Stromal cell of bone marrow (primary cell): ENCODE measurements at regions not wholly inside any gene's neighbourhood (a gene's known extent, or its start where the extent isn't known, plus 50 kb on each side); places are given as distances from the start of the nearest gene placed in this dataset.
"Not testable (repeated sequence)": the region's sequence is repeated elsewhere in the genome, so short reads cannot be mapped to it uniquely, and the experiment has no call there.

Experiments
- DNase-seq: peaks from one replicate; pipeline ENCODE4 v3.0.0-alpha.2; 2012; ENCODE audit warnings: low read depth

DNA sequence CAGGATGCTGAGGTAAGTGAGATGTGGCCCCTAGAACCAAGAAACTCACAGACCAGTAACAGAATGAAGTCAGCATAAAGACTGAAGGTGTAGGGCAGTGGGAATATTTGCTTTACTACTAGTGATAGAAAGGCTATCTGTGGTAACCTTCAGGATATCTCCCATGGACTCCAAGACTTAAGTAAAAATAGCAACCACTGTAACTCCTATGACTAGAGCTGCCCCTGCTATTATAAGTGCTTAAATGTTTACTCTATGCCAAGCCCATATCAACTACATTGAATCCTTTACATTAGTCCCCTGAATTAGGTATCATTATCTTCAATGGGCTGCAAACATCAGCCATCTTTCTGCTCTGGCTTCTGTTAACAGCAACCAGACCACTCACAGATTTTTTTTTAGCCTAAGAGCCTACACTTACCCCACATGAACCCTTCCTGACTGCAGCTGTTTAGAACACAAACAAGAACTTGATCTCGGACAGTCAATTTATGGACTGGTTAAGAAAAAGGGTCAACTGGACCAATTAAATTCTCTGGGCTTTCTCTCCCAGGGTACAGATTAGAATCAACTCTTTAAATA is 335.1 kb upstream of the API5 start:
- no peak for DNase-seq

DNA sequence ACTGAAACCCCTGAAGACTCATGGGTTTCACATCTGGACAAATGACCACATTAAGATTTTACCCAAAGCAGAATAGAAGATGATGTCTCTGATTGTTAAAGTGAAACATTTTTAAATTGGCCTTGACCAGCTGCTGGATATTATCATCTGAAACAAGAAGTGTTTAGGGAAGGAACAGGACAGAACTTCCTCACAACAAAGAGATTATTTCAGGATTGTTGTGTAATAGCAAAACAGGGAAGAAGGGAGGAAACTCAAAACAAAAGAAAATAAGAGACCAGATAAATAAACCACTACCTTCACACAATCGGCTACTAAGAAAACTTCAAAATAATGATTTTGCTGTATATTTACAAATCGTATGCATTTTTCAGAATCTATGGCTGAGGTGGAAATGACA is 319.2 kb upstream of the API5 start:
- no peak for DNase-seq

DNA sequence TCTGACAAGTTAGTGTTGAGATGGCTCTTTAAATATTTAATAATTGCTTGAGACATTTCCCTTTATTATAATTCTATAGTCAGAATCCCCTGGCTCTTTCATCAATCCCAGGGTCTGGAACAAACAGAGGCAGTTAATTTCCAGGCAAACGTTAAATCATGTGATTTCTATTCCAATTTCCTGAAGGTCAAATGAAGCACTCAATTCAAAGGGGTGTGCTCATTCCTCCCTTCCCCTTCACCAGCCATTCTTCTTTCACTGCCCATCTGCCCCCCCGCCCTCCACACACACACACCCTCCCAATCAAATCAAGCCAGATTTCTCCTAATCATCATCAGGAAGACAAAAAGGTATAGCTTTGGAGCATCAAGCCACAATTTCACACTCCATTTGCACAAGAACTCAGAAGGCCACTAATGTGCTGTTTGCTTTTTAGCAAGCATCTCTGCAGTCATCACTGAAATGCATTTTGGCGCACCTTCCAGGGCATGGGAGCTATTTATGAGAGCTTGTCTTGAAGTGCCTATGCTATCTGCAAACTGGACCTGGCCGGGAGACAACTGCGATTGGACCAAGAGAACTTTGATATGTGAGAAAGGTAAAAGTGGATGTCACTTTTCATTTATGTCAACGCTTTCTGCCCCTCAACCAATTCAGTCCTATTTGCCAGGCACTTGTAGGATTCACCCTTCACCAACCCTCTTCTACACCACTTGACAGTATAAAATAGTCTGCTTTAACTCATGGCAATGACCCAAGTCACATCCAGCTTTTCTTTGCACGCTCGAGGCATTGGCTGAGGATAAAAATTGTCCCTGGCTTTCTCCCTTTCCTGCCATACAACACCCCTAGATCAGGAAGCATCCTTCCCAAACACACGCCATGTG is 315.1 kb upstream of the API5 start:
- no peak for DNase-seq

DNA sequence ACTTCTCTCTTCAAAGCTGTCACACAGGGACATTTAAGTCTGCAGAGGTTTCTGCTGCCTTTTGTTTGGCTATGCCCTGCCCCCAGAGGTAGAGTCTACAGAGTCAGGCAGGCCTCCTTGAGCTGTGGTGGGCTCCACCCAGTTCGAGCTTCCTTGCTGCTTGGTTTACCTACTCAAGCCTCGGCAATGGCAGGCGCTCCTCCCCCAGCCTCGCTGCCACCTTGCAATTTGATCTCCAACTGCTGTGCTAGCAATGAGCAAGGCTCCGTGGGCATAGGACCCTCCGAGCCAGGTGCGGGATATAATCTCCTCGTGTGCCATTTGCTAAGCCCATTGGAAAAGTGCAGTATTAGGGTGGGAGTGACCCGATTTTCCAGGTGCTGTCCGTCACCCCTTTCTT is 306.9 kb upstream of the API5 start:
- not testable (repeated sequence) for DNase-seq

DNA sequence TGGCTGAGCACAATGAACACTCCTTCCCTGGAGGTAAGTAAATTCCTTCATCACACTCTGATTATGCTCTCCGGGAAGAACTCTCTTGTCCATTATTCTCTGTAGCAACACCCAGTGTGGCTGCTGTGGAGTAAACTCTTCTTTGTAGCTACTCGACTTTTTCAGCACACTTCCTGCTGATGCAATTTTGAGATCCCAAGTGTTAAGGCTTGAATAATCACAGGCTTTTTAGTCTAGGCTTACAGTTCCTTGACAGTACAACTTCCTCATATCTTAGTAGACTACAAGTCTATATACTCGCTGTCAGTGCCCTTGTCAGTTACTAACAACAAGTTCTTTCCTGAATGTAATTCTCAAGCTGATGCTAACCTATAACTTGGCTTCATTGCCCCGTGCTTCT is 301.8 kb upstream of the API5 start:
- no peak for DNase-seq

DNA sequence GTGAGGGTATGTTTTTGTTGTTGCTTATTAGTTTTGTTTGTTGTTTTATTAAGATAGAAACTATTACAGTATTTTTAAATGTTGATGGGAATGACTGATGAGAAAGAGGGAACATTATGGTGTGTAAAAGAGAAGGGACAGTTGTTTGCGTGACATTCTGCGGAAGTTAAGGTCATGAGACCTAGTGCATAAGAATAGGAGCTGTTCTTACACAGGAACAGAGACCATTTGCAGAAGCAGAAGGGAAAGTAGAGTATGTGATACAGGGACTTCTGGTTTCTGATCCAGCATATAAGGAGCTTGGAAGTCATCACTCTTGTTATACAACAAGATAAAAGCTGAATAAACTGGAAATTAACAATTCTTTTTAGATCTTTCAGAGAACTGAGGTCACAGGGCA is 299.2 kb upstream of the API5 start:
- no peak for DNase-seq

DNA sequence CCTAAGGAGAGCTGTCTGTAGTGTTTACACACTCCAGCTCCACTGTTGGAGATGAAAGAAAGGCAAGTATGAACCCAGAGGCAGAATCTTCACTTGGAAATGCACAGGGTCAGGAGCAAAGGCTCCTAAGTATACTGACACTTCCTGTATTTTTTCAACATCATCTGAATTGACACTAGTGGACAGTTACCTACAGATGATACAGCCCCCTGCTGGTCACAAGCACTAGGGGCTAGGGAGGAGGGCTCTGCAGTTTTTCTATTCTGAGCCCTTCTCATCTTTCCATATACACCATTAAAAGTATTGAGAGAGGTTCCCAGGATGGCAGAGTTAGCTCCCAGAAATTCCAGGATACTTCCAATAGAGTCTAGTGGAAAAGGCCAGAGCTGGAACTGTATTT is 290.3 kb upstream of the API5 start:
- DNase-seq: no peak

DNA sequence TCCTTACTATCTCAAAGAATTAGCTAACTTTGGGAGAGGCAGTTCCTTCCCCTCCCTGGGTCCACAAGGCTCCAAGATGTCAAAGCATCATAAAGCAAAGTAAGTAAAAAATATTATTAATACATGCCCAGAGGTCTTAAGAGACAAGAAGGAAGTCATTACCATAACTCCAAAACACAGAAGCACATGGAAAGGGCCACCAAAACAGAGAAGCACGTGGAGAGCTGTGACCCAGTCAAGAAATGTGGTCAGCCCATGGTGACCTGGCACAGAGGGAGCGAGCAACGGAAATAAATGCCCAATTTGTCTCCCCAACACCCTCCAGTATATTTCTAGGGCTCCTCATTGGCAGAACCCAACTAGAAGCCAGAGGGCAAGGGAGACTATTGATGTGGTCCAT is 277.5 kb upstream of the API5 start:
- no peak for DNase-seq

DNA sequence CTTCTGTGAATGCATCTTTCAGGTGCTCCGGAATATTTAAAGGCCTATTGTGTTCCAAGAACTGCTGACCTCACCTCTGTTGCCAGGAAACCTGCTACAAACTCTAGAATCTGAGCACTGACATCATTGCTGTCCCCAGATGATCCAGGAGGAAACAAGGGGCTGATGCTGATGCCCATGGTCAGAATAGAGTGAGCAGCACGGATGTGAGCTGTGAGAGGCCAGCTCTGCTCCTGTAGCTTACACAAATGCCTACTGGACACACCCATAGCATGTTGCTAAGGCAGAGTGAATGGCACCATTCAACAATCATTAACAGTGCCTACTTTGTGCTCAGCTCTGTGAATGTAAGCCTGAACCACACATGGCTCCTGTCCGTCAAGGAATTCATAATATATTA is 276.7 kb upstream of the API5 start:
- no peak for DNase-seq

DNA sequence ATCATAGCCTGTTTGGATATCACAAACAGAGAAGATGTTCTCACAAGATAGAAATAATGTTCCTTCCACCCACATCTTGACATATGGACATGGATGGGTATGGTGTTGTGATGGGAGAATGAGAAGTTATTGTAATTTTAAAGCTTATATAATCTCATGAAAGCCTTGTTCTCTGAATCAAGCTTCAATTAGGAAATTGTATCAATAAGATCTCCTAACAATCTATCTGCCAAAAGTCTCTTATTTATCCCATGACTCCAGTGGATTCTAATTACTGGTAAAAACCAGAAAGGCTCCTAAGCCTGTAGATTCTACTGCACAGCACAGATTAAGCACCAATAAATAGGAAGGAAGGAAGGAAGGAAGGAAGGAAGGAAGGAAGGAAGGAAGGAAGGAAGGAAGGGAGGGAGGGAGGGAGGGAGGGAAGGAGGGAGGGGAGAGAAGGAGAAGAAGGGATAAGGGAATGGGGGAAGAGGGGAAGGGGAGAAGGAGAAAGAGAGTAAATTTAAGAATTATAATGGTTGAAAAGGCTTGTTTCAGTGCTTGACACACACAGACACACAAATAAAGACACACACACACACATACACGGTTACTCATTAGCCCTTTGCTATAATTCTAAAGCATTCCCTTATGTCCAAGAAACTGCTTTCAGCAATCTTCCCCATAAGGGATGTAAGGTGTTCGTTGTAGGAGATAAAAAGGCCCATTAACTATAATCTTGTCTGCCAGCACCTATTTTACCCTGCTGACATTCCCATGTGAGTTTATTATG is 258.0 kb upstream of the API5 start:
- DNase-seq: no peak

DNA sequence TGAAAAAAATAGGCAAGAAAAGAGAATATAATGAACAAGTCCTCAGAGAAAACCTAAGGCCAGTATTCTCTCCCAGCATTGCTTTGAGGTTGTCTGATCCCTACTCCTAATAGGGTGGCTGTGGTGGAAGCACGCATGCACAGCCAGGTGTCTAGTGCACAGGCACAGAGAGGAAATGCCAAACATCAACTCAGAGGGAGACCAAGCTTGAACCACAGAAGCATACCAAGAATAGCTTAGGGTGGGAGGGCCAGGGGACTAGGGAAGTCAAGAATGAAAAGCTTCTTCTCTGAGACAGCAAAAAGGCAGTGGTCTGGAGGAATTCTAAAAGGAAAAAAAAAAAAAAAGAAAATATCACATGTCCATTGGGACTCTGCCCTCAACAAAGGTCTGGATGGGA is 244.1 kb upstream of the API5 start:
- DNase-seq: no peak

DNA sequence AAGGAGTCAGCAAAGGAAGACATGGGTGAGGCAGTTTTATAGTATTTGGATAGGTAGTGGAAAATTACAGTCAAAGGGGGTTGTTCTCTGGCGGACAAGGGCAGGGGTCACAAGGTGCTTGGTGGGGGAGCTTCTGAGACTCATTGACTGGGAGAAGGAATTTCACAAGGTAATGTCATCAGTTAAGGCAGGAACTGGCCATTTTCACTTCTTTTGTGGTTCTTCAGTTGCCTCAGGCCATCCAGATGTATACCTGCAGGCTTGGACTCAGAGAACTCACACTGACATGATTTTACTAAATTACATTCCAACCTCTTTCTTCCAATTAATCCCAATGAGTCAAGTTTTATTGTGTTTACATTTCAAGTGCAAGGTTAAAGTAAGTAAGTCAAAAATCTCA is 240.5 kb upstream of the API5 start:
- no peak for DNase-seq

DNA sequence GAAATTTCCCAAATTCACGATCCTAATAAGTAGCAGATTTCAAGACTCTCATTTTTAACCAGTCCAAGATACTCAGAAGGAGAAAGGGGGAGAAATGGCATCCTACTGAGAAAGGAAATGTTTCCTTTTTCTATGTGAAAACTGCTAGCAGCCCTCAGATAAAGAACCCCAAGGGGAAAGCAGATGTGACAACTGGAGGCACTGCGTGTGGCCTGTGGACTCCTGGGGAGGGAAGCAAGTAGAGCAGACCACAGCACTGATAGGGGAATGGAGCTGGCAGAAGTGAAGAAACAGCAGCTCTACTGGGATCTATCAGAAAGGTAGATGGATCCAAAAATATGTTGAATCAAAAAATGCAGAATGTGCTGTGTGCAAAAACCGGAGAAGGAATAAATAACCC is 239.7 kb upstream of the API5 start:
- DNase-seq: no peak

DNA sequence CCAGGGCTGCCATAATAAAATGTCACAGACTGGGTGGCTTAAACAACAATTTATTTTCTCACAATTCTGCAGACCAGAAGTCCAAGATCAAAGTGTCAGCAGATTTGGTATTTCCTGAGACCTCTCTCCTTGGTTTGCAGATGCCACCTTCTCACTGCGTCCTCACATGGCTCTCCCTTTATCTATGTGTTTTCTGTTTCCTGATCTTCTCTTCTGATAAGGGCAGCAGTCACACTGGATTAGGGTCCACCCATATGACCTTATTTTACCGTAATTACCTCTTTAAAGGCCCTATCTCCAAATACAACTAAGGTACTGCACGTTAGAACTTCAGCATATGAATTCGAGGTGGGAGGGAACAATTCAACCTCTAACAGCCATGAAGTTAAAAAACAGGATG is 238.9 kb upstream of the API5 start:
- DNase-seq: no peak

DNA sequence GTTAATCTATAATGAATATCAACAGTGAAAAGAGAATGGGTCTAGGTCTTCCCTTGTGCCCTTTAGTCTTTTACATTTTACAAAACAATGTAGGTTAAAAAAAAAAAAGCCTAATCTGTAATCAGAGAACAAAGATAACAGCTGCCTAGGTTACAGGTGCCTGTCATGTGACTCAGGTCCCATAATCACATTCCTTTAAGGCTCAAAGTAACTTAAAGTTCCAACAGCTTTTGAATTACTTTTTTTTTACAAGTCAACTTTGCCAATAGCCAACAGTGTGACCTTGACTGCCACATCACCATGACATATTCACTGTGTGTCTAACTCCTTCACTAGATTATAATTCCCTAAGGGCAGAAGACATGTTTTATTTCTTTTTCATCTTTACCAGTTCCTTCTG is 237.0 kb upstream of the API5 start:
- no peak for DNase-seq

DNA sequence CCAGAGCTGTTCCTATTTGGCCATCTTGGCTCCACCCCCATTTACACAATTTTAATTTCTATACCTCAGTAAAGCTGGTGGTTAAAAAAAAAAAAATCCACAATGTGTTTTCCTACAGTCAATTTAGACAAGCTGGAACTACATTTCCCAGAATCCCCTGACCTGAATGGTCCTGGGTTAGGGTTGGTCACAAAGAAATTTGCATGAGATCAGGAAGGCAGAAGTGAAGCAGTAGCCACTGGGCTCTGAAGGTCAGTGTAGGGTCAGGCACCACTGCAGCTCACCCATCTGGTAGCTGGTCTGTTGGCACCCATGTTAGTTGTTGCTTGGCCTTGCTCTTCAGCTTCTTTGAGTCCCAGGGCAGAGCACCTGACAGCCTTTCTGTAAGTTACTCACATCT is 210.7 kb upstream of the API5 start:
- DNase-seq: no peak

DNA sequence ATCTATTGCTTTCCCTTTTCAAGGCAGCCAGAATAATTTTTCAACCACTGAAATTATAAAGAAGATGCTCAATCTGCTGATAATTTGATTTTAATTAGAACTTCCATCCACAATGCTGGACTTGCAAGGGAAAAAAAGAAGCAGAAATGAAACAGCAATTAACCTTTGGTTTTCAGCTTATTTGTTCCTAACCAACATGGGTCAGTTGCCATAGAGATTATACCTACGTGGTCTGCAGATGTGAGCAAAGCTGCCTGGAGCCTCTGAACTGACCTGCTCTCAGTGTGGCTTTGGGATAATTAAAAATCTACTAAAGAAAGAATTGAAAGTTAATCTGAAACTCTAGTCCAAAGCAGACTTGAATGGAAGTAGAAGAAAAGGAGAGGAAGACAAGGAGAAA is 195.7 kb upstream of the API5 start:
- no peak for DNase-seq

DNA sequence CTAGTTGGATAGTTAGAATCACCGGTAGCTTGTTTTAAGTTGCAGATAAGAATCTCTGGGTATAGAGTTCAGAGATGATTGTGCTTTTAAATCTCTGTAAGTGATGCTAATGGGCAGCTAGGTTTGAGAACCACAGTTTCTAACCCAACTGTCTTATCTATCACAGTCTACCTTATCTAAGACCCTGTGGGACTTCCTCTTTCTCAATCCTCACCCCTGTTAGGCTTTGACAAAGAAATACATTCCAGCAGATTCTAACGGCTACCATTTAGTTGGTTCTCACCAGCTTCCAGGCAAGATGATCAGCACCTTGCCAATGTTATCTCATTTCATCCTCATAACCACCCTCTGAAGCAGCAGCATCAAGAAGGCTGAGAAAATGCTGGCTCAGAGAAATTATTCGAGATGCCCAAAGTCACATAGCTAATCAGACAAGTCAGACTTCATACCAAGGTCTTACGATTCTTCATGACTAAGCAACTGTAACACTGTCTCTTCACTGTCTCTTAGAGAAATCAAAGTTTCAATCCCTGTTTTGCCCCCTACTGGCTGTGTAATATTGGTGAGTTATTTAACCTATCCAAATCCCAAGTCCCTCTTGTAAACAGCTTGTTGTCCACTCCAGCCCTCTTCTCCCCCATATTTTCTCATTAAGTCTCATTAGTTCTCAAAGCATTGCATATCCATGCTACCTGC is 192.4 kb upstream of the API5 start:
- no peak for DNase-seq

DNA sequence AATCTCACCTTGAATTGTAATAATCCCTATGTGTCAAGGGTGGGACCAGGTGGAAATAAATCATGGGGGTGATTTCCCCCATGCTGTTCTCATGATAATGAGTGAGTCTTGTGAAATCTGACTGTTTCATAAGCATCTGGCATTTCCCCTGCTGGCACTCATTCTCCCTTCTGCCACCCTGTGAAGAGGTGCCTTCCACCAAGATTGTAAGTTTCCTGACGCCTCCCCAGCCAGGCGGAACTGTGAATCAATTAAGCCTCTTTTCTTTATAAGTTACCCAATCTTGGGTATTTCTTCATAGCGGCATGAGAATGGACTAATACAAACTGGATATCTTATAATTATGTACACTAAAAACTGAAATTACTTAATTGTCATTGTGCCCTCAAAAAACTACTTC is 189.2 kb upstream of the API5 start:
- no peak for DNase-seq

DNA sequence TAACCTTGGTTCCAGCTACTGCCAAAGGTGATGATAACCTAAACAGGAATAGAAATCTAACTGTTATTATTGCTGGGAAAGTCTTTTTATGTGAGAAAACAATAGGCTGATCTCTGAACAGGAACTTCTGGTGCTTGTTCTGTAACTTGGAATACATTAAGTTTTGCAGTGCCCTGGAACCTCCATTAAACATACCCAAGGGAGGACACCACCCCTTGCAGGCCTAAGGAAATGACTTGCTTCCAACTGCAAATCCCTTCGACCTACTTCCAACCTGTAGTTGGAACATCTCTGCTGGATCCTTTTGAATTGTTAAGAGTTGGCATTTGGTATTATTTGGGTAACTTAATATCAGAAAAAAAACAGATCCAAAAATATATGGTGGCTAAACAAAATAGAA is 188.4 kb upstream of the API5 start:
- DNase-seq: no peak

DNA sequence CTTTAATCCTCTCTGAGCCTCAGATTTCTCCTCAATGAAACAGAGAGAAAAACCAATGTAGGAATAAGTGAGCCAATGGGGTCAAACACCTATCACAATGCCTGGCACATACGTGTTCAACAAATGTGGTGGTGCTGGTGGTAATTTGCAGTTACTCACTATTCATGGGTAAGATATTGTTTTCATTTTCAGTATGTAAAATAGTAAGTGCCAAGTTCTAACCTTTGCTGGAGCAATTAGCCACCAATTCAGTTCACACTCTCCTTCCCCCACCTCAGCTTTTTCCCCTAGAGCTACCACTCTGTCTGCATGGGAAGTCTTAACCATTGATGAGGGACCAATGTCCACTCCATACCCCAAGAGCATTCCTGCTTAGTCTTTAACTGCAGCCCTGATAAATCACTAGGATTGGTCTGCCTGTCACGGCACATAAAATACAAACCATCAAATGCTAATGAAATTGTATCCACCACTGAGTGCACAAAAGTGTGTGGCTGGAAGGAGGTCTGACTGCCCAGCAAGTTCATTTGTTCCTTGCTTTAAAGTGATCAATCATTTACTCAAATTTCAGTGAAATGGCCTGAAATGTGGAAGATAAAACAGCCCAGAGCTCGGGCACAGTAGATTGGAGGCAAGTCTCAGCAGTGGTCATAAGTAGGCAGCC is 187.4 kb upstream of the API5 start:
- no peak for DNase-seq

DNA sequence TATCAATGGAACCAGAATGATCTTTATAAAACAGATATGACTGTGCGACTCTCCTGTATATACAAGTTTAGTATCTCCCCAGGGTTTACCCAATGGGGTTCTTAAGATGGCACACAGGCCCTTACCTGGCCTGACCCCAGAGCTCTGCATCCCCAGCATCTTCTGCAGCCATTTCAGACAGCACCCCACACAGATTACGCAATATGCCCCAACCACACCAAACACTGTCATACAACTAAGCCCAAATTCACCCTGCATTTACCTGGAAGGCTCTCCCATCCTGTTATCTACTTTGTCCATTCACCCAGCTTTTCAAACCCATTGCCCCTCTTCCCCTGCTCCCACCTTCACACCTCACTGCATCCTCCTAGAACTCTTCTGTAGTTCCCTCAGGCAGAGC is 182.5 kb upstream of the API5 start:
- DNase-seq: no peak
